Colonic mucosa (tissue), 4 donors: ENCODE measurements at regions not wholly inside any gene's neighbourhood (a gene's known extent, or its start where the extent isn't known, plus 50 kb on each side); places are given as distances from the start of the nearest gene placed in this dataset.

Source experiments
- DNase-seq: peaks from one replicate; pipeline ENCODE4 v3.0.0-alpha.2; 2020
- H3K27ac ChIP-seq: fragments of 200-600 bp; one replicate; pipeline ENCODE4 v1.8.0; 2021
- H3K27me3 ChIP-seq: fragments of 200-600 bp; one replicate; pipeline ENCODE4 v1.8.0; 2021
- H3K36me3 ChIP-seq: fragments of 200-600 bp; one replicate; pipeline ENCODE4 v1.8.0; 2021
- H3K4me1 ChIP-seq: fragments of 200-600 bp; one replicate; pipeline ENCODE4 v1.8.0; 2021; ENCODE audit warnings: mild to moderate bottlenecking
- H3K4me3 ChIP-seq: fragments of 200-600 bp; one replicate; pipeline ENCODE4 v1.8.0; 2021
- H3K9ac ChIP-seq, 2 donors: one replicate each; pipeline ENCODE4 v1.7.0; 2013; ENCODE audit warnings: control low read depth in 2 of 2, low read depth in 2 of 2, low read length in 2 of 2
- H3K9me3 ChIP-seq: fragments of 200-600 bp; one replicate; pipeline ENCODE4 v1.8.0; 2021
- CTCF ChIP-seq: fragments of 200-600 bp; IDR thresholded peaks from one replicate; pipeline ENCODE4 v1.8.0; 2022; ENCODE audit warnings: antibody characterized with exemption, mild to moderate bottlenecking
- intact Hi-C: fragments of 100-400 bp; cut with DNase I; formaldehyde crosslinking; loops from one replicate; pipeline ENCODE4 v1.14.1; 2022
- donor health status: healthy.
- donor health status: DM: no; HTN: no; CAD: no.
- donor health status: DM: no; HTN: no; CAD: no.

- Histone ChIP-seq H3K4me1 (no peaks in the 10 kb centered on the region), H3K9me3 (no peaks in the 10 kb centered on the region), H3K27ac (no peak overlapping the region), H3K36me3 (no peaks in the 10 kb centered on the region), H3K27me3 (no peaks in the 10 kb centered on the region), H3K9ac (no peak overlapping the region), H3K4me3 (no peak overlapping the region)
- TF ChIP-seq CTCF, result no peak
- intact Hi-C loops, result no loop called here
- DNase-seq, result no peak
Measured at GRCh38 chr2:216563646-216564045, 65.0 kb downstream of the RPL37A start.

GRCh38 chr2:216564611-216565010, 66.0 kb downstream of the RPL37A start:
- no peak for DNase-seq
- intact Hi-C loops, result no loop called here
- TF ChIP-seq CTCF, result no peak

GRCh38 chr2:216565956-216566355, 67.3 kb upstream of the IGFBP2 start:
- Histone ChIP-seq H3K4me3 (no peak overlapping the region), H3K4me1 (no peaks in the 10 kb centered on the region), H3K36me3 (no peaks in the 10 kb centered on the region), H3K27ac (no peak overlapping the region), H3K27me3 (no peaks in the 10 kb centered on the region), H3K9ac (no peak overlapping the region), H3K9me3 (no peaks in the 10 kb centered on the region)
- TF ChIP-seq CTCF, result no peak
- DNase-seq, result no peak
- intact Hi-C loops, result no loop called here

More at GRCh38 chr2:216564611-216565010, 66.0 kb downstream of the RPL37A start:
- H3K4me3 ChIP-seq, result no peak overlapping the region
- no peaks in the 10 kb centered on the region for H3K36me3 ChIP-seq
- no peaks in the 10 kb centered on the region for H3K9me3 ChIP-seq
- no peak overlapping the region for H3K9ac ChIP-seq
- no peaks in the 10 kb centered on the region for H3K27me3 ChIP-seq
- no peaks in the 10 kb centered on the region for H3K4me1 ChIP-seq
- no peak overlapping the region for H3K27ac ChIP-seq

GRCh38 chr2:216568576-216568975, 64.6 kb upstream of the IGFBP2 start:
- H3K27ac ChIP-seq, result no peak overlapping the region
- no peak overlapping the region for H3K4me3 ChIP-seq
- no peak overlapping the region for H3K9ac ChIP-seq
- no peaks in the 10 kb centered on the region for H3K36me3 ChIP-seq
- DNase-seq, result no peak
- H3K9me3 ChIP-seq, result no peaks in the 10 kb centered on the region
- no peaks in the 10 kb centered on the region for H3K27me3 ChIP-seq
- TF ChIP-seq CTCF, result no peak
- intact Hi-C loops, result no loop called here
- H3K4me1 ChIP-seq, result no peaks in the 10 kb centered on the region

GRCh38 chr2:216569765-216570164, 63.5 kb upstream of the IGFBP2 start:
- no peak for TF ChIP-seq CTCF
- Histone ChIP-seq H3K27ac (no peak overlapping the region), H3K4me1 (no peaks in the 10 kb centered on the region), H3K4me3 (no peak overlapping the region), H3K9ac (no peak overlapping the region), H3K9me3 (no peaks in the 10 kb centered on the region), H3K36me3 (no peaks in the 10 kb centered on the region), H3K27me3 (no peaks in the 10 kb centered on the region)
- DNase-seq, result no peak
- intact Hi-C loops, result no loop called here

GRCh38 chr2:216570357-216570756, 62.9 kb upstream of the IGFBP2 start:
- Histone ChIP-seq H3K9ac (no peak overlapping the region), H3K4me3 (no peak overlapping the region), H3K9me3 (no peaks in the 10 kb centered on the region), H3K4me1 (no peaks in the 10 kb centered on the region), H3K27ac (no peak overlapping the region), H3K27me3 (no peaks in the 10 kb centered on the region), H3K36me3 (no peaks in the 10 kb centered on the region)
- no peak for TF ChIP-seq CTCF
- DNase-seq, result no peak
- intact Hi-C loops, result no loop called here
